PFSK-1 (cell line): ENCODE measurements at regions not wholly inside any gene's neighbourhood (a gene's known extent, or its start where the extent isn't known, plus 50 kb on each side); places are given as distances from the start of the nearest gene placed in this dataset.

Source experiments
- FOXP2 ChIP-seq: optimal IDR thresholded peaks from 2 replicates; pipeline ENCODE3; 2011; ENCODE audit warnings: borderline replicate concordance, control low read depth, inconsistent platforms; ENCODE audit not compliant: insufficient read depth; ENCODE audit errors: extremely low read length, extremely low read depth
- POLR2AphosphoS5 ChIP-seq: IDR thresholded peaks from 2 replicates; pipeline ENCODE4 v1.6.1; 2012; ENCODE audit warnings: low read depth, mild to moderate bottlenecking, control low read depth, low read length, moderate library complexity
- REST ChIP-seq, 2 experiments: IDR thresholded peaks; 2 replicates each; pipeline versions ENCODE4 v1.6.1 to v1.8.0; 2011 to 2012; ENCODE audit warnings: low read depth in 2 of 2, low read length in 2 of 2, control low read depth in 1 of 2, inconsistent platforms in 1 of 2, mild to moderate bottlenecking in 1 of 2, moderate library complexity in 1 of 2; ENCODE audit not compliant: insufficient read depth in 1 of 2
- SIN3A ChIP-seq: IDR thresholded peaks from 2 replicates; pipeline ENCODE4 v1.6.1; 2012; ENCODE audit warnings: mild to moderate bottlenecking, low read length, moderate library complexity, borderline replicate concordance; ENCODE audit not compliant: insufficient read depth
- TAF1 ChIP-seq: IDR thresholded peaks from 2 replicates; pipeline ENCODE4 v1.6.1; 2012; ENCODE audit warnings: low read length, control low read depth, borderline replicate concordance; ENCODE audit not compliant: insufficient read depth

GRCh38 chr6:141426400-141426980 is 706.2 kb upstream of the GJE1 start:
- no peak for TF ChIP-seq POLR2AphosphoS5
- TF ChIP-seq REST (IDR thresholded peaks at IDR 0.05; ENCODE audit: insufficient read depth in 1 of 2, low read depth in 2 of 2, low read length in 2 of 2) = no peak
- no peak for TF ChIP-seq TAF1
- TF ChIP-seq SIN3A = no peak
- no peak for TF ChIP-seq FOXP2

DNA sequence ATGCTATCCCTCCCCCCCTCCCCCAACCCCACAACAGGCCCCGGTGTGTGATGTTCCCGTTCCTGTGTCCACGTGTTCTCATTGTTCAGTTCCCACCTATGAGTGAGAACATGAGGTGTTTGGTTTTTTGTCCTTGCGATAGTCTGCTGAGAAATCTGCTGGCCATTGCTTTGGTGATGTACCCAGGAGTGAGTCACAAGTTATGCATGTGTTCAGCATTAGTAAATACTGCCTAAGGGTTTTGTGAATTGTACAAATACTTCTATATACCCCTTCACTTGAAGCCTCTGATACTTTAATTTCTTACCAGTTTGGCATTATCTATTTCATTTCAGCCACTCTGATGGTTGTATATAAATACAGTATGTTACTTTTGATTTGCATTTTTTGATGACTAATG is 711.3 kb upstream of the GJE1 start:
- TF ChIP-seq POLR2AphosphoS5 (no peak), FOXP2 (no peak), REST (IDR thresholded peaks at IDR 0.05; ENCODE audit: insufficient read depth in 1 of 2, low read depth in 2 of 2, low read length in 2 of 2) (no peak), SIN3A (no peak), TAF1 (no peak)

GRCh38 chr6:141418076-141418475 is 714.6 kb upstream of the GJE1 start:
- no peak for TF ChIP-seq SIN3A
- TF ChIP-seq REST (IDR thresholded peaks at IDR 0.05; ENCODE audit: insufficient read depth in 1 of 2, low read depth in 2 of 2, low read length in 2 of 2) = no peak

- TF ChIP-seq TAF1 (no peak), REST (IDR thresholded peaks at IDR 0.05; ENCODE audit: insufficient read depth in 1 of 2, low read depth in 2 of 2, low read length in 2 of 2) (no peak), POLR2AphosphoS5 (no peak), SIN3A (no peak), FOXP2 (no peak)
Measured at GRCh38 chr6:141415896-141416295, 716.8 kb upstream of the GJE1 start.

DNA sequence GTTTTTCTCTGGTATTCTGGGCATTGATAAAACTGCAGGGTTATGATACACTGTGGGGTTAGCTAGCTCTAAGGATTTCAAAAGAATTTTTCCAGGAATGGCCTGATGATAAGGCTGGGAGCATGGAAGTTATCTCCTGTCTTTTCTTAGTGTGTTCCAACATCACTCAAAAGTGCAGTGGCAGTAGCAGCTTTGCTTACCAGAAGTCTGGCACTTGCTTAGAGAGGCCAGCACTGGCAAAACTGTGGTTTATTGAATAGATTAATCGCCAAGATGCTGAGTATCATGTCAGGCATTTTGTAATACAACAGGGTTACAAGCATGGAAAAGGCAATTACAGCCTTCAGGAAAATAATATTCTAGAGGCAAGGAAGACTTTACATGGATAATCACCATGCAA is 719.5 kb upstream of the GJE1 start:
- TF ChIP-seq SIN3A (no peak), REST (IDR thresholded peaks at IDR 0.05; ENCODE audit: insufficient read depth in 1 of 2, low read depth in 2 of 2, low read length in 2 of 2) (no peak), FOXP2 (no peak), POLR2AphosphoS5 (no peak), TAF1 (no peak)
